IPS-20b (cell line): ENCODE measurements at regions not wholly inside any gene's neighbourhood (a gene's known extent, or its start where the extent isn't known, plus 50 kb on each side); places are given as distances from the start of the nearest gene placed in this dataset.

Experiments
- H3K27ac ChIP-seq: one replicate; pipeline ENCODE4 v1.5.1; 2013; ENCODE audit warnings: low read length
- H3K27me3 ChIP-seq: 2 replicates; pipeline ENCODE4 v1.6.1; 2013; ENCODE audit warnings: mild to moderate bottlenecking, low read length, inconsistent platforms; ENCODE audit not compliant: insufficient read depth
- H3K36me3 ChIP-seq: 2 replicates; pipeline ENCODE4 v1.6.1; 2013; ENCODE audit warnings: low read depth, mild to moderate bottlenecking, inconsistent platforms, low read length, moderate library complexity; ENCODE audit not compliant: insufficient read depth
- H3K4me1 ChIP-seq: 2 replicates; pipeline ENCODE4 v1.6.1; 2013; ENCODE audit warnings: mild to moderate bottlenecking, control low read depth, inconsistent platforms, low read length, moderate library complexity; ENCODE audit not compliant: insufficient read depth
- H3K4me3 ChIP-seq: 2 replicates; pipeline ENCODE4 v1.5.1; 2013; ENCODE audit warnings: mild to moderate bottlenecking, low read length, inconsistent platforms
- H3K9ac ChIP-seq: 2 replicates; pipeline ENCODE4 v1.6.1; 2013; ENCODE audit warnings: low read depth, mild to moderate bottlenecking, inconsistent platforms, low read length, moderate library complexity
- H3K9me3 ChIP-seq: 2 replicates; pipeline ENCODE4 v1.6.1; 2013; ENCODE audit warnings: mild to moderate bottlenecking, low read depth, low read length, inconsistent platforms; ENCODE audit not compliant: insufficient read depth

DNA sequence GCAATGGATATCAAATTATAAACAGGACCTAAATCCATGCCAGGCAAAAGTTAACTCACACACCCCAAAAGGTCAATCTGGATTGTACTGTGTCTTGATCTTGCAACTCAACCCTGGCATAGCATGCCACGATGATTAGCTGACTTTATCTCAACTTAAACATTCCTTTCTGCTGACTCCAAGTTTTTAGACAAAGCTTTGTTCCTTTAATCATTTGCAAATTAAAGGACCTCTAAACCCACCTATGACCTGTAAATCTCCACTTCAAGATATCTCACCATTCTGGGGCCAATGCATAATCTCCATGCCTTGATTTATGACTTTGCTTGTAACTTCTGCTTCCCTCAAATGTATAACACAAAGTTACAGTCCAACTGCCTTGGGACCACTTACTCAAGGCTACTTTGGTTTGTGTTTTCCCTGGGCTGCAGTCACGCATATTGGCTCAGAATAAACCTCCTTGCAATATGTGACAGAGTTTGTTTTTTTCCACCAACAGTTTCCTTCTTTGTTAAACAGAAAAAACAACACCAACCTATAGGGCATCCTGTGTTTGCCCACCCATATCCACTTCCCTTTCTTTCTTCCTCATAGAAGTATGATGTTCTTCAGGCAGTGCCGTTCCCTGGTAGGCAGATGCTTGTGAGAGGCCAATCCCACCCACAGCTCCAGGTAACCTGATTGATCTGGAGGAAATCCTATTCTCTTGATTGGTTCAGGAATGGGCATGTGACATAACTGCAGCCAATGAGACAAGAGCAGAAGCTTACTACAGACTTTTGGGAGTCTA is 390.6 kb upstream of the ERCC4 start:
- H3K27me3 ChIP-seq: no peaks in the 10 kb centered on the region
- no peak overlapping the region for H3K27ac ChIP-seq
- H3K9ac ChIP-seq: no peak overlapping the region
- no peaks in the 10 kb centered on the region for H3K9me3 ChIP-seq
- H3K4me1 ChIP-seq: peaks cover 6% of the 10 kb centered on the region
- no peaks in the 10 kb centered on the region for H3K36me3 ChIP-seq
- no peak overlapping the region for H3K4me3 ChIP-seq

DNA sequence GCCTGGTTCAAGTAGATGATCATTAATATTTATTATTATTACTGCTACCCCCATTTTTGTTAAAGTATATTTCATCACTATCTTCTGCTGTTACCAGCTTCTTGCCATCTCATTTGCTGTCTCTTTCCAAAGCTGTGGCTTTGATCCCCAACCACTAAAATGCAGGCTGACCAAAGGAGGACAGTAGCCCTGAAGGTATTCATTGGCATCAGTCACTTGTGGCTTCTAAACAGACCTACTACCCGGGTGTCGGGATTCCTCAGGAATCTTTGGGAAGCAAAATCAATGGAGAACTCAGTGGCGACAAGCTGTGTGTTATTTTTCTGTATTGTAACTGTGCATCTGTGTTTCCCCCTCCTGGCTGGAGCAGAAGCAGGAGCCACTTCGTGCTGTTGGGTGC is 379.2 kb upstream of the ERCC4 start:
- Histone ChIP-seq H3K4me1 (no peaks in the 10 kb centered on the region), H3K4me3 (no peak overlapping the region), H3K9me3 (no peaks in the 10 kb centered on the region), H3K9ac (no peak overlapping the region), H3K27me3 (no peaks in the 10 kb centered on the region), H3K36me3 (no peaks in the 10 kb centered on the region), H3K27ac (no peak overlapping the region)

DNA sequence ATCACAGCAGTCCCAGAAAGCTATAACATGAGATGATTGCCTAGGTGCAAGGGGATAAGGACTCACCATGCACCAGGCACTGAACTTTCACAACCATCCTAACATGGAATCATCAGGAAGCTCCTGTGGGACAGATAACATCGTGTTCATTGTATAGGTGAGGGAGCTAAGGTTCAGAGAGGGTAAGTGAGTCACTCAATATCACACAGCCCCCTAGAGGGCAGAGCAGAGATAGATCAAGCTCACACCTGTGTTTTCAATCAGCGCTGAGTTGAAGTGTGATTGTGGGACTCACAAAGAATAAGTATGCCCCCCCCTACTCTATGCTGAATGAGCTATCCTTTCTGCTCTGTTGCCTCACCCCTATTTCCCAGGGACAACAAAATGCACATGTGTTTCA is 377.7 kb upstream of the ERCC4 start:
- Histone ChIP-seq H3K36me3 (no peaks in the 10 kb centered on the region), H3K27ac (no peak overlapping the region), H3K9ac (no peak overlapping the region), H3K4me3 (no peak overlapping the region), H3K4me1 (no peaks in the 10 kb centered on the region), H3K27me3 (no peaks in the 10 kb centered on the region), H3K9me3 (no peaks in the 10 kb centered on the region)

DNA sequence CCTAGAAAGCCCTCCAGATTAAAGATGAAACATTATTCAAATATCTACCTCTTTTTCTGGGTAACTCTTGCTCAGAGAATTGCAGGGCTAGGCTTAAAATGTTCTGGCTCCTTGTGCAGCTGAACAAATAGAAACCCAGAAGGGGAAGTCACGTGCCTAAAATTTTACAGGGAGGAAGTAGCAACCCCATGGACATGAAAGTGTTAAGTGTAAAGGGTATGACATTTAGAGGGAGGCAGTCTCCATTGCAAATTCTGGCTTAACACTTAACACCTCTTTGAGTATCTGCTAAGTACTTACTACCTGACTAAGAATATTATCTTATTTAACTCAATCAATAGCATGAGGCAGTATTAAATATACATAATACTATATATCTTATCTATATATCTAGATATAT is 376.1 kb upstream of the ERCC4 start:
- H3K36me3 ChIP-seq: no peaks in the 10 kb centered on the region
- no peaks in the 10 kb centered on the region for H3K4me1 ChIP-seq
- H3K9me3 ChIP-seq: no peaks in the 10 kb centered on the region
- H3K4me3 ChIP-seq: no peak overlapping the region
- no peak overlapping the region for H3K27ac ChIP-seq
- no peaks in the 10 kb centered on the region for H3K27me3 ChIP-seq
- H3K9ac ChIP-seq: no peak overlapping the region

DNA sequence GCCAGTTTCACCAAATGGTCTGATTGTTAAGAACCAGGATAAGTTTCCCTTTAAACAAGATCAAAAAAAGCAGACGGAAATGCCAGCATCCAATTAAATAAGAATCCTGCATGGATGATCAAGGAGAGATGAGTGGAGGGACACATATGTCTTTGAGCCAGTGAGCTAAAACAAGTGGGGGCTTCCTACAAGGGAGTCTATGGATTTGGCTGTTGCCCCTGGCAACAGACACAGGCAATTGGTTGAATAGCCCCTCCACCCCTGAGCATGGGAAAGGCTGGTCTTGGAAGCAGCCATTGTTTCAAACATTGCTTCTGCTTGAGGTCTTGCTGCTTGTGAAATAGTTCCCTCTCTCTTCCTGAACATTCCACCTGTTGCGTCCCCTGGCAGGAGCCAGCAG is 374.7 kb upstream of the ERCC4 start:
- no peaks in the 10 kb centered on the region for H3K9me3 ChIP-seq
- no peaks in the 10 kb centered on the region for H3K4me1 ChIP-seq
- no peaks in the 10 kb centered on the region for H3K27me3 ChIP-seq
- no peak overlapping the region for H3K4me3 ChIP-seq
- no peak overlapping the region for H3K9ac ChIP-seq
- H3K27ac ChIP-seq: no peak overlapping the region
- H3K36me3 ChIP-seq: no peaks in the 10 kb centered on the region

DNA sequence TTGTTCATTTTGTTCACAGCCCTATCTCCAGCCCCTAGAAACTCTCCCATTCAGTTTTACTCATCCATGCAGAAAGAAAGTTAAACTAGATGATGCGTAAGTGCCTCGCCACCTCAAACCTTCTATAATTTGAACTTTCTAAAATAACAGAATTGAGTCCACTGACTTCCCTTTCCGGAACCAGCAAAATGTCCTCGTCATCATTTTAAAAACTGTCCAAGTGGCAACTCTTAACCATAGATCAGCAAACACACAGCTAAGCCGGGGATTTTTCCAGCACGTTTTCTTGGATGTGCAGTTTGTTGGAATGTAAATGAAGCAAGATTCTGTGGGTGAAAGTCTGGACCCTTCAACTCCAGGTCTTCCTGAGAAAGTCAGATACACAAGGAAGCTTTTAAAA is 369.7 kb upstream of the ERCC4 start:
- Histone ChIP-seq H3K36me3 (no peaks in the 10 kb centered on the region), H3K4me1 (peaks cover 11% of the 10 kb centered on the region; the same call in 1 of the 2 replicates), H3K9me3 (no peaks in the 10 kb centered on the region), H3K9ac (no peak overlapping the region), H3K27ac (no peak overlapping the region), H3K27me3 (no peaks in the 10 kb centered on the region), H3K4me3 (no peak overlapping the region)

DNA sequence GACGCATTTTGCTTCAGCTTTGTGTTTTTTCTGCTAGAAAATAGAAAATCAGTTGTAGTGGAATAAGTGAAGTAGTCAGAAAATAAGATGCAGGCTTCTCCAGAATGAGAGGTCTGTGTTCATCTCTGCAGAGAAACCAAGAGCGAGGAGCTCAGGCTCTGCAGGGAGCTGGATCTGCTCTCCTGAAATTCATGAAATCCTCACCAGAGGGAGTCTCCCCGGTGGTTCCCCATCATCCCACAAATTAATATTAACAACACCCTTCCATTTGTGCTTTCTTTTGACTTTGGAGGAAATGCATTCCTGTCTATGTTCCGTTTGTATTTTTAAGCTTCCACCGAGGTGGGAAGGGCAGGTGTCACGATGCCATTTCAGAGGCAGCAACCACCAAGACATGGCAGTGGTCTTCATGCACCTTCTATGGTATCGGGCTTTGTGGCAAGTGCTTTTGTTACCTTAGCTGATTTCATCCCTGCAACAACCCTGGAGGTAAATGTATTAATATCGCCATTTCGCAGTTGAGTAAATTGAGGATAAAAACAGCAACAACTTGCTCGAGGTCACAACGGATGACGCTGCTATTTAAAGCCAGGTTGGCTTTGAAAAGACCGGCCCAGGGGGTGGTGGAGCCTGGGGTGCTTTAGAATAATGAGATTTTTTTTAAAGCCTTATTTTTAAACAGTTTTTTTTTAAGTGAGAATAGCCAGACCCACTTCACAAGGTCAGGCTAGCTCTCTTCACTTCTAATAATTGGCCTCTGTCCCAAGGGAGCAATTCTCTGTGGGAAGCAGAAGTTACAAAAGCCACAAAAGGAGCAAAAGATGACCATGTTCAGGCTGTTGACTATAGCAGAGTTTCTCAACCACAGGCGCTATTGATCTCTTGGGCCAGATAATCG is 367.6 kb upstream of the ERCC4 start:
- no peaks in the 10 kb centered on the region for H3K36me3 ChIP-seq
- H3K9ac ChIP-seq: no peak overlapping the region
- H3K27me3 ChIP-seq: no peaks in the 10 kb centered on the region
- peaks cover 20% of the 10 kb centered on the region; the same call in 1 of the 2 replicates for H3K4me1 ChIP-seq
- no peaks in the 10 kb centered on the region for H3K9me3 ChIP-seq
- H3K27ac ChIP-seq: peak overlapping the region; percentile 20
- 0 out of 2 replicates have a peak overlapping the region, but pooled peaks have one; percentile 9 for H3K4me3 ChIP-seq

DNA sequence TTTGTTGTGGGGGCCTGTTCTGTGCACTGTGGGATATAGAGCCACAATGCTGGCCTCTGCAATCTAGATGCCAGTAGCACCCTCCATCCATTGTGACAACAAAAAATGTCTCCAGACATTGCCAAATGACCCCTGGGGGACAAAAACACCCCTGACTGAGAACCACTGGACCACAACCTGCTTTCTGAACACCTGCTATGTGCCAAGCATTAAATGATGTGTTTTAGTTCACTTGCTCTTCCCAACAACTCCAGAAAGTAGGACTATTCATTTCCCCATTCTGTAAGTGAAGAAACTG is 367.0 kb upstream of the ERCC4 start:
- no peaks in the 10 kb centered on the region for H3K9me3 ChIP-seq
- H3K9ac ChIP-seq: no peak overlapping the region
- peaks cover 20% of the 10 kb centered on the region; the same call in 1 of the 2 replicates for H3K4me1 ChIP-seq
- H3K27ac ChIP-seq: no peak overlapping the region
- H3K27me3 ChIP-seq: no peaks in the 10 kb centered on the region
- H3K36me3 ChIP-seq: no peaks in the 10 kb centered on the region
- H3K4me3 ChIP-seq: no peak overlapping the region

DNA sequence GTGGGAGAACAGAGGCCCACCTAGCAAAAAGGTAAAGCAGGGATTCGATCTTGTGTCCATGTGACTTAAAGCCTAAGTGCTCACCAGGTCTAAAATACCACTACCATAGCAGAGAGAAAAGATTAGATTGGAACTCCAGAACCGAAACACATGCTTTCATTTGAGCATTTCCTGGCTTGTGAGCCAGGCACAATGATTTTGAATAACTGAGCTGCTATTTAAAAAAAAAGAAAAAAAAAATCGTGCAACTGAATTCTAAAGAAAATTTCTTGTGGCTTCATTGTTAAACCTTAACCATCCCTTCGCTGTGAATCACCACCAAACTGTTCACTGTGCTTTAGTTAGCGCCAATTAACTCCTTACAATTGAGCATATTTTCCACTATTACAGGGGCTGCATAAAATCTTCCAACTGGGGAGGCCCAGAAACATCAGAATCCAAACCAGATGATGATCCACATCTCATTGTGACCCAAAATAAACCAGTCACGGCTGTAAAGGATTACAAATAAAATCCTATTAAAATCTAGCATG is 366.4 kb upstream of the ERCC4 start:
- no peaks in the 10 kb centered on the region for H3K27me3 ChIP-seq
- H3K9ac ChIP-seq: no peak overlapping the region
- no peak overlapping the region for H3K4me3 ChIP-seq
- no peaks in the 10 kb centered on the region for H3K9me3 ChIP-seq
- no peaks in the 10 kb centered on the region for H3K36me3 ChIP-seq
- H3K27ac ChIP-seq: no peak overlapping the region
- H3K4me1 ChIP-seq: peaks cover 20% of the 10 kb centered on the region; the same call in 1 of the 2 replicates

DNA sequence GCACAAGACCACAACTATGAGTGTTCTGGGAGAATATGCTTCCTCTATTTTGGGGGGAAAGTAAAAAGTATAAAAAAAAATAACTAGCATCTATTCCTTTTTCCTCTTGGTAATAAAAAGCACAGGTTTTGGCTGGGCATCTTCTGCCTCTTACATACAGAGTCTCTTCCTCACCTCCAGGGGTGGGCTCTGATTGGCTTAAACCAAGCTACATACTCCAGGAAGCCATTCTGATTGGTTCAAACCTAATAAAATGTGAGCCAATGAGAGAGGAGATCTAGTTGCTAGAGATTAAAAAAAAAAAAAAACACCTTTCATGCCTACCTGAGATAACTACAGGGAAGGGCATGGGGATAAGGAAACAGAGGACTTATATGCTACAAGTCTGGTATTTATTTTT is 365.9 kb upstream of the ERCC4 start:
- Histone ChIP-seq H3K27ac (no peak overlapping the region), H3K9me3 (no peaks in the 10 kb centered on the region), H3K27me3 (no peaks in the 10 kb centered on the region), H3K36me3 (no peaks in the 10 kb centered on the region), H3K9ac (no peak overlapping the region), H3K4me3 (no peak overlapping the region), H3K4me1 (peaks cover 20% of the 10 kb centered on the region; the same call in 1 of the 2 replicates)

DNA sequence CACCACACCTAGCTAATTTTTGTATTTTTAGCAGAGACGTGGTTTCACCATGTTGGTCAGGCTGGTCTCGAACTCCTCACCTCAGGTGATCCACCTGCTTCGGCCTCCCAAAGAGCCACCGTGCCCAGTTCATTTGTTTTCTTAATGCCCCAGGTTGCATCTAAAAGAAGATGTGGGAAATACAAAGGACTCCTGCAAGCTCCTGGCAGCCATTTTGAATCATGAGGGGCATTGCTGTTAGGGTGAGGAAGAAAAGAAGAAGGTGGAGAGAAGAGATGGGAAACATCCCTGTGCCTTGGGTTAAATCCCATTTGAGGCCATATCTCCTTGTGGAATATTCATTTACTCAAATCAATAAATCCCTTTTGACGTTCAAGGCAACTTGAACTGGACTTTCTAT is 365.3 kb upstream of the ERCC4 start:
- no peak overlapping the region for H3K9ac ChIP-seq
- no peaks in the 10 kb centered on the region for H3K9me3 ChIP-seq
- H3K4me3 ChIP-seq: no peak overlapping the region
- no peak overlapping the region for H3K27ac ChIP-seq
- no peaks in the 10 kb centered on the region for H3K36me3 ChIP-seq
- H3K27me3 ChIP-seq: no peaks in the 10 kb centered on the region
- H3K4me1 ChIP-seq: peaks cover 20% of the 10 kb centered on the region; the same call in 1 of the 2 replicates

DNA sequence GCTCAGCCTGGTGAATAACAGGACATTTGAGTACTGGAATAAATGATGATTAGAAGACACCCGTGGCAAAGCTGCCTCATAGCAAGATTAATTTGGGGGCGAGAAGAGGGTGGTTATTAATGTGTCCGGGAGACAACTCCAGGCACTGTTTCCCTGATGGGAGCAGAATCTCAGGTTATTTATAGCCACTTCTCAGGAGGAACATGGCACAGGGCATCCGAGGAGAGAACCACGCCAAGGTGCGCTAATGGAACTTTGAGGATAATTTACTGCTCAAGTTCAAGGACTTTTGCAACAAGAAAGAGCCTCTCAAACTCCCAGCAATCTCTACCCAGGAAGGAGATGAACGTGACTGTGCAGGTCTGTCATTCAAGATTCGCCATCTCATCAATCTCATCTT is 362.5 kb upstream of the ERCC4 start:
- H3K9me3 ChIP-seq: no peaks in the 10 kb centered on the region
- H3K27ac ChIP-seq: no peak overlapping the region
- H3K36me3 ChIP-seq: no peaks in the 10 kb centered on the region
- no peaks in the 10 kb centered on the region for H3K27me3 ChIP-seq
- H3K4me3 ChIP-seq: no peak overlapping the region
- no peak overlapping the region for H3K9ac ChIP-seq
- peaks cover 14% of the 10 kb centered on the region; the same call in 1 of the 2 replicates for H3K4me1 ChIP-seq
